ENCODE measurements at regions not wholly inside any gene's neighbourhood (a gene's known extent, or its start where the extent isn't known, plus 50 kb on each side); places are given as distances from the start of the nearest gene placed in this dataset.

DNA sequence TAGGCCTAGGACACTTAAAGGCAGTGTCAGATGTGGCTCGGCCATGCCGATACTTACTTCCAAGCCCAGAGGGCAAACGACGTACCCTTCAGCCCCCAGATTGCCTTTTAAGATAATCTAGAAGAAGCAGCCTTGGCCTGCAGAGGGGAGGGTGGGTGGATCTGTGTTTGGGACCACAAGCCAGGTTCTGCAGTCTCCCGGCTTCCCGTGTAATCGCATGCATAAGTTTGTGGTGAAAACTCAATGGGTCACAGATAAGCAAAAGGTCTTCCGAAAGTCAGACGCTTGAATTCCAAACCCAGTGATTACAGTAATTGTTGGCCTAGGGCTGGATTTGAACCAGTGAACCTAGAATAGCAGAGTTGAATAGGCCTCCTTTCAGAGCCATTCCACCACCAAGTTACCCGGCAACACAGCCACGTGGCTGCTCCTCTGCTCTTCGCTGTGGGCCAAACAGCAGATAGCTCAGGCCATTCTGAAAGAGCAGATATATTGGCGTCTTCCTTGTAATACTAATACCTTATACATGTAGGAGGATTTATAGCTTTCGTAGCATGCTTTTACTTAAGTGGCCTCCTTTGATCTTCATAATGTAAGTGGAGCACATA lies 170.8 kb upstream of the CADM1 start:
- TF ChIP-seq POLR2AphosphoS5 (IDR thresholded peaks at IDR 0.05; ENCODE audit: low read depth, low read length) (no peak), EP300 (IDR thresholded peaks at IDR 0.05; ENCODE audit: borderline replicate concordance in 1 of 2, low read depth in 1 of 2, low read length in 1 of 2) (no peak), EZH2phosphoT487 (IDR thresholded peaks at IDR 0.05; ENCODE audit: borderline replicate concordance, low read depth) (no peak), TEAD4 (IDR thresholded peaks at IDR 0.05; ENCODE audit: borderline replicate concordance, insufficient read depth) (no peak), ELF1 (IDR thresholded peaks at IDR 0.05) (no peak), YY1 (IDR thresholded peaks at IDR 0.05; ENCODE audit: low read depth) (no peak), JUND (IDR thresholded peaks at IDR 0.05) (no peak), TAF1 (IDR thresholded peaks at IDR 0.05; ENCODE audit: borderline replicate concordance, low read depth, low read length) (no peak)
- TF ChIP-seq, protein P1, sequence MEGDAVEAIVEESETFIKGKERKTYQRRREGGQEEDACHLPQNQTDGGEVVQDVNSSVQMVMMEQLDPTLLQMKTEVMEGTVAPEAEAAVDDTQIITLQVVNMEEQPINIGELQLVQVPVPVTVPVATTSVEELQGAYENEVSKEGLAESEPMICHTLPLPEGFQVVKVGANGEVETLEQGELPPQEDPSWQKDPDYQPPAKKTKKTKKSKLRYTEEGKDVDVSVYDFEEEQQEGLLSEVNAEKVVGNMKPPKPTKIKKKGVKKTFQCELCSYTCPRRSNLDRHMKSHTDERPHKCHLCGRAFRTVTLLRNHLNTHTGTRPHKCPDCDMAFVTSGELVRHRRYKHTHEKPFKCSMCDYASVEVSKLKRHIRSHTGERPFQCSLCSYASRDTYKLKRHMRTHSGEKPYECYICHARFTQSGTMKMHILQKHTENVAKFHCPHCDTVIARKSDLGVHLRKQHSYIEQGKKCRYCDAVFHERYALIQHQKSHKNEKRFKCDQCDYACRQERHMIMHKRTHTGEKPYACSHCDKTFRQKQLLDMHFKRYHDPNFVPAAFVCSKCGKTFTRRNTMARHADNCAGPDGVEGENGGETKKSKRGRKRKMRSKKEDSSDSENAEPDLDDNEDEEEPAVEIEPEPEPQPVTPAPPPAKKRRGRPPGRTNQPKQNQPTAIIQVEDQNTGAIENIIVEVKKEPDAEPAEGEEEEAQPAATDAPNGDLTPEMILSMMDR (IDR thresholded peaks at IDR 0.05), result no peak
- TF ChIP-seq, protein P2, sequence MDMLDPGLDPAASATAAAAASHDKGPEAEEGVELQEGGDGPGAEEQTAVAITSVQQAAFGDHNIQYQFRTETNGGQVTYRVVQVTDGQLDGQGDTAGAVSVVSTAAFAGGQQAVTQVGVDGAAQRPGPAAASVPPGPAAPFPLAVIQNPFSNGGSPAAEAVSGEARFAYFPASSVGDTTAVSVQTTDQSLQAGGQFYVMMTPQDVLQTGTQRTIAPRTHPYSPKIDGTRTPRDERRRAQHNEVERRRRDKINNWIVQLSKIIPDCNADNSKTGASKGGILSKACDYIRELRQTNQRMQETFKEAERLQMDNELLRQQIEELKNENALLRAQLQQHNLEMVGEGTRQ (IDR thresholded peaks at IDR 0.05; ENCODE audit: borderline replicate concordance, low read depth, low read length), result no peak
- TF ChIP-seq, protein P3, sequence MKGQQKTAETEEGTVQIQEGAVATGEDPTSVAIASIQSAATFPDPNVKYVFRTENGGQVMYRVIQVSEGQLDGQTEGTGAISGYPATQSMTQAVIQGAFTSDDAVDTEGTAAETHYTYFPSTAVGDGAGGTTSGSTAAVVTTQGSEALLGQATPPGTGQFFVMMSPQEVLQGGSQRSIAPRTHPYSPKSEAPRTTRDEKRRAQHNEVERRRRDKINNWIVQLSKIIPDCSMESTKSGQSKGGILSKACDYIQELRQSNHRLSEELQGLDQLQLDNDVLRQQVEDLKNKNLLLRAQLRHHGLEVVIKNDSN (IDR thresholded peaks at IDR 0.05; ENCODE audit: borderline replicate concordance, low read depth), result no peak

All from SK-N-SH (cell line).